ENCODE measurements at regions not wholly inside any gene's neighbourhood (a gene's known extent, or its start where the extent isn't known, plus 50 kb on each side); places are given as distances from the start of the nearest gene placed in this dataset.

- H3K4me2 ChIP-seq: no peak overlapping the region
- H3K4me1 ChIP-seq: no peaks in the 10 kb centered on the region
- H2AFZ ChIP-seq (replicated peaks): no peak overlapping the region
- H3F3A ChIP-seq (ENCODE audit: low read depth): no peaks in the 10 kb centered on the region
- H3K27me3 ChIP-seq: no peaks in the 10 kb centered on the region
- H3K27ac Mint-ChIP-seq: no peak overlapping the region
- DNase-seq (ENCODE audit: low spot score): no peak
- no peak overlapping the region for H3K4me3 ChIP-seq
- TF ChIP-seq EZH2 (IDR thresholded peaks at IDR 0.05) (no peak), EZH2phosphoT487 (IDR thresholded peaks at IDR 0.05) (no peak), CTCF (IDR thresholded peaks at IDR 0.05) (no peak)
- H3K36me3 ChIP-seq: no peaks in the 10 kb centered on the region
- no peaks in the 10 kb centered on the region for H3K9me3 ChIP-seq (ENCODE audit: low read depth)
- no peak overlapping the region for H3K9ac ChIP-seq
- no peaks in the 10 kb centered on the region for H4K20me1 ChIP-seq (ENCODE audit: low read depth)
- no peak overlapping the region for H3K4me3 Mint-ChIP-seq
- H3K9me3 Mint-ChIP-seq: peaks cover 12% of the 10 kb centered on the region
- H3K36me3 Mint-ChIP-seq: no peaks in the 10 kb centered on the region
- peaks cover 10% of the 10 kb centered on the region for H3K4me1 Mint-ChIP-seq
- no peaks in the 10 kb centered on the region for H3K27me3 Mint-ChIP-seq (ENCODE audit: insufficient read depth, low read depth)
- no peak overlapping the region for H3K27ac ChIP-seq
- H3K79me2 ChIP-seq (ENCODE audit: low read depth): no peaks in the 10 kb centered on the region
Observed at GRCh38 chr11:116396331-116396730, 376.5 kb downstream of the BUD13 start.

- DNase-seq (ENCODE audit: low spot score): no peak
- H3K36me3 ChIP-seq: no peaks in the 10 kb centered on the region
- H3F3A ChIP-seq (ENCODE audit: low read depth): no peaks in the 10 kb centered on the region
- no peaks in the 10 kb centered on the region for H3K27me3 ChIP-seq
- H3K79me2 ChIP-seq (ENCODE audit: low read depth): no peaks in the 10 kb centered on the region
- no peak overlapping the region for H3K4me3 ChIP-seq
- no peaks in the 10 kb centered on the region for H3K9me3 ChIP-seq (ENCODE audit: low read depth)
- Mint-ChIP-seq H3K36me3 (no peaks in the 10 kb centered on the region), H3K9me3 (peaks cover 12% of the 10 kb centered on the region), H3K4me3 (no peak overlapping the region), H3K27me3 (ENCODE audit: insufficient read depth, low read depth) (peaks cover 4% of the 10 kb centered on the region), H3K27ac (peak overlapping the region; percentile 25), H3K4me1 (peaks cover 3% of the 10 kb centered on the region)
- no peak overlapping the region for H3K9ac ChIP-seq
- no peak overlapping the region for H2AFZ ChIP-seq (replicated peaks)
- H3K4me1 ChIP-seq: no peaks in the 10 kb centered on the region
- H3K4me2 ChIP-seq: no peak overlapping the region
- no peak overlapping the region for H3K27ac ChIP-seq
- no peaks in the 10 kb centered on the region for H4K20me1 ChIP-seq (ENCODE audit: low read depth)
- TF ChIP-seq EZH2 (IDR thresholded peaks at IDR 0.05) (no peak), EZH2phosphoT487 (IDR thresholded peaks at IDR 0.05) (no peak), CTCF (IDR thresholded peaks at IDR 0.05) (no peak)
Observed at GRCh38 chr11:116394022-116394421, 378.8 kb downstream of the BUD13 start.

GRCh38 chr11:116390963-116391362 lies 381.8 kb downstream of the BUD13 start:
- Mint-ChIP-seq H3K9me3 (peaks cover 12% of the 10 kb centered on the region), H3K4me3 (no peak overlapping the region), H3K36me3 (no peaks in the 10 kb centered on the region), H3K27me3 (ENCODE audit: insufficient read depth, low read depth) (peaks cover 8% of the 10 kb centered on the region), H3K4me1 (peaks cover 3% of the 10 kb centered on the region), H3K27ac (no peak overlapping the region)
- no peaks in the 10 kb centered on the region for H3K79me2 ChIP-seq (ENCODE audit: low read depth)
- H4K20me1 ChIP-seq (ENCODE audit: low read depth): no peaks in the 10 kb centered on the region
- H3K9me3 ChIP-seq (ENCODE audit: low read depth): no peaks in the 10 kb centered on the region
- TF ChIP-seq EZH2 (IDR thresholded peaks at IDR 0.05) (no peak), EZH2phosphoT487 (IDR thresholded peaks at IDR 0.05) (no peak)
- H3K4me3 ChIP-seq: no peak overlapping the region
- H3K27ac ChIP-seq: no peak overlapping the region
- no peaks in the 10 kb centered on the region for H3K27me3 ChIP-seq
- no peak overlapping the region for H3K4me2 ChIP-seq
- no peak overlapping the region for H2AFZ ChIP-seq (replicated peaks)
- H3K36me3 ChIP-seq: no peaks in the 10 kb centered on the region
- no peaks in the 10 kb centered on the region for H3K4me1 ChIP-seq
- DNase-seq (ENCODE audit: low spot score): no peak
- H3K9ac ChIP-seq: no peak overlapping the region
- H3F3A ChIP-seq (ENCODE audit: low read depth): no peaks in the 10 kb centered on the region

GRCh38 chr11:116388146-116388545 lies 384.6 kb downstream of the BUD13 start:
- Histone ChIP-seq H3K36me3 (no peaks in the 10 kb centered on the region), H3K4me3 (no peak overlapping the region), H2AFZ (replicated peaks) (no peak overlapping the region), H3K9ac (no peak overlapping the region), H4K20me1 (ENCODE audit: low read depth) (no peaks in the 10 kb centered on the region), H3K9me3 (ENCODE audit: low read depth) (no peaks in the 10 kb centered on the region), H3F3A (ENCODE audit: low read depth) (no peaks in the 10 kb centered on the region), H3K27me3 (no peaks in the 10 kb centered on the region), H3K79me2 (ENCODE audit: low read depth) (no peaks in the 10 kb centered on the region), H3K4me1 (no peaks in the 10 kb centered on the region), H3K27ac (no peak overlapping the region), H3K4me2 (no peak overlapping the region)
- peaks cover under 1% of the 10 kb centered on the region for H3K9me3 Mint-ChIP-seq
- H3K4me3 Mint-ChIP-seq: no peak overlapping the region
- no peak overlapping the region for H3K27ac Mint-ChIP-seq
- H3K27me3 Mint-ChIP-seq (ENCODE audit: insufficient read depth, low read depth): peaks cover 10% of the 10 kb centered on the region
- no peak for TF ChIP-seq EZH2 (IDR thresholded peaks at IDR 0.05)
- TF ChIP-seq CTCF (IDR thresholded peaks at IDR 0.05): no peak
- TF ChIP-seq EZH2phosphoT487 (IDR thresholded peaks at IDR 0.05): no peak
- H3K36me3 Mint-ChIP-seq: no peaks in the 10 kb centered on the region
- H3K4me1 Mint-ChIP-seq: peaks cover 1% of the 10 kb centered on the region
- no peak for DNase-seq (ENCODE audit: low spot score)
